ENCODE measurements at regions not wholly inside any gene's neighbourhood (a gene's known extent, or its start where the extent isn't known, plus 50 kb on each side); places are given as distances from the start of the nearest gene placed in this dataset.

DNA sequence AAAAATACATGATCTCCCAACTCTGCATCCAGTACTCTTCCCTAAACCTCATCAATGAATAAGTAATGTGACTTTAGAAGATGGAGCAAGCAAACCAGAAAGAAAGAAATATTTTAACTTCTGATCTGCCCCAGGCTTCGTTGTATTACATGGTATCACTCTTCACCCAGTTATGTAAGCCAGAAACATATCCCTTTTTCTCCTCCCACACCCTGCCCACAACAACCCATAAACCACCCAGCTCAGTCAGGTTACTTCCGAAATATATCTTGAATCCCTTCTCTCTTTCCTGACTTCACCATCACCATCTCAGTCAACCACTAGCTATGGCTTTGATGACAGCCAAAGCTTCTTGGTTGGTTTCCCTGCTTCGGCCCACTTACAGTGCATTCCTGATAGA, 295.8 kb upstream of the PARD3B start:
- in situ Hi-C loops (cut with MboI; ENCODE audit: low pct_unique_long_range_greater_than_20kb, low sequenced_read_pairs) = no loop called here

DNA sequence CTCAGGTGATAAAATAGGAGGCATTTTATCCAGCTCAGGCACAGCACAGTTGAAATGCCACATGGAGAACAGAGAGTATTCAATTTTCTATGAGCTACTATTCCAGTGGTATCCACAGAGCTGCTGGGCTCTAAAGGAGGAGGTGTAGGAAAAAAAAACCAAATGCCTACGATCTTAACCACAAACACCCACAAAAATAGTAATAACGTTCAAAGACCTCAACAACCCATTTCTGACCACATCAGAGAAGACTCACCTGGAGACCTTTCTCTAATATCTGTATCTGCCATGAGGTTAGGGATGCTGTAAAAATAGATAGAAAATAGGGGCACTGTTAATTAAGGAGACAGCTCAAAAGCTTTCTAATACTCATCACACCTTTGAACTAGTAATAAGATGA, 294.6 kb upstream of the PARD3B start:
- in situ Hi-C loops (cut with MboI; ENCODE audit: low pct_unique_long_range_greater_than_20kb, low sequenced_read_pairs) = no loop called here

More for the DNA sequence above, 295.8 kb upstream of the PARD3B start:
- DNase-seq = no peak

DNA sequence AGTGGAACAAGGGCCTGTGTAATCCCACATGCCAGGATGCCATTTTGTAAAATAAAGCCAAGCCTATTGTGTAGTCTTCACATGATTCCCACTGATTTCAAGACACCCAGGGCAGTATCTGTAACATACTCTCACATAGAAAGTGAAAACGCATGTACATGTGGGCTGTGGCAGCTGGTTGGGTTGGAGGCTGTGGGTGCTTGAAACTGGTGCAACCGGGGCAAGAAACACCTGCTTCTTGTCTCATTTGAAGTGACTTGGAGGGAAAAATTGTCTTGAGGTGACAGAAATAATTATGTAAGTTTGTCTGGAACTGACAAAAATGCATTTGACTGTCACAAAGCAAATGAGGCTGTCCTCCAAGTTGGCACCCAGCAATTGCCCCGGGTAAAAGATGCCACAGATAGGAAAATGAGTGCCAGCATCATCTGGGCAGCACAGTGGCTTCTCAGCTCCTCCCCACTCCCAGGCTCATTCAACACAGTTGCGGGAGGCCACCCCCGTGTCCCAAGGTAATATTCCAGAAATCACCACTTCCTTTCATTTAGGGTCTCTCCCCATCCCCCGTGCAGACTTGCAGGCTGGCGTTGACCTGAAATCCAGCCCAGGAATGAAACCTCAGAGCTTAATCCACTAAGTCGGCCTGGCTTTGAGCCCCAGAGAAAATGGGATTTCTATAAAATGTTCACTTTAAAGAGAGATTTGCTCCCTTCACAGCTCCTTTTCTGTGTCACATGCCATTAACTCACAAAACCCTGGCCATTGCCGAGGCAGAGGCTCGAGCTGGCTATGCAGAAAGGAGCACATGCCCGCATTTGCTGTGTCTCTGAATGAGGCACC, 293.9 kb upstream of the PARD3B start:
- in situ Hi-C loops (cut with MboI; ENCODE audit: low pct_unique_long_range_greater_than_20kb, low sequenced_read_pairs) = no loop called here
- no peak for DNase-seq

More for the DNA sequence above, 294.6 kb upstream of the PARD3B start:
- no peak for DNase-seq

DNA sequence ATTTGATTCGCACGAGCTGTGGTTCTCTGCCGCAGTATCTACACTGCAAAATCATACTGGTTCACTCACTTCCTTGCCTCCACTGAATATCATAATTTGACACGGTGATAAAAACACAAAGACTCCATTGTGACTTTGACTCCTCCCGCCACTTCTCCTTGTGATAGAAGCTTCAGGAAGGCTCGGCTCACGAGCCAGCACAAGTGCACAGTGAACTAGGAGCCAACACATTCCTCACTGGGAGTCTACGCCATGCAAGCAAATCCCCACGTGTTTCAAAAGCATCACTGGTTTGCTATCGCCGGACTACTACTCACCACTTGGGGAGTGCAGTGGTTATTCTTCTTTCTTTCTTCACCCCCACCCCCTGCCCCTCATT, 293.3 kb upstream of the PARD3B start:
- in situ Hi-C loops (cut with MboI; ENCODE audit: low pct_unique_long_range_greater_than_20kb, low sequenced_read_pairs) = no loop called here

DNA sequence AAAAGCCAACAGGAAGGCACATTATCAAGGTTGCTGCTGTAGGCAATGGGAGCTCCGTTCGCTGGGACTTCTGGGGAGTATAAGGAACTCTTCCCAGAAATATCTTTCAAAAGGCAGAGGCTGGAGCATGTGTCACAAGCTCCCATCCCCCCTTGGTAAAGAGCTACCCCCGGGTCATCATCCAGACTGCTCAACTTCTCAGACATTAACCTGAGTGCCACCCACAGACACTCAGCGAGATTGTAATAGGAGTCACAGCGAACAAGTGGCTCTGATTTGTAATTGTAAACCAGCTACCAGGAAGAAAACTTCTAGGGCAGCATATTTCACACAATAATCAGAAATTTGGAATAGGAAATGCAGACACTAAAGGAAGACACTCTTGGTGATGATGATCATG, 290.2 kb upstream of the PARD3B start:
- in situ Hi-C loops (cut with MboI; ENCODE audit: low pct_unique_long_range_greater_than_20kb, low sequenced_read_pairs) = no loop called here
- no peak for DNase-seq

More for the DNA sequence above, 293.3 kb upstream of the PARD3B start:
- DNase-seq = no peak

DNA sequence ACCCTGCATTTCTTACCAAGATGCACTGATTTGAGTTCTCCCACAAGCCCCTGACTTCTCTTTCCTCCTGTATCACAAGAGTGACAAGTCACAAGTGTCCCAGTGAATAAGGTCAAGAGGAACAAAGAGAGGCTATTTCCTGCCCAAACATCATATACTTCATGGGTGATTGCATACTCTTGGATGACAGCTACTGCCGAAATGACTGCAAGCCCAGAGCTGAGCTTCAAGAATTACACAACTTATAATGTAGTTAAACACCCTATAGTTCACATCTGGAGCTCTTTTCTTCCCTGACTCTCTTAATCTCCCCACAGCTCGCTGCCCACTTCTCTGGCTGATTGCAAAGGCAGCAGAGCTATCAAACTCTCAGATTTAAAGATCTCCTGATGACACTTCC, 289.7 kb upstream of the PARD3B start:
- in situ Hi-C loops (cut with MboI; ENCODE audit: low pct_unique_long_range_greater_than_20kb, low sequenced_read_pairs) = no loop called here
- DNase-seq = no peak

DNA sequence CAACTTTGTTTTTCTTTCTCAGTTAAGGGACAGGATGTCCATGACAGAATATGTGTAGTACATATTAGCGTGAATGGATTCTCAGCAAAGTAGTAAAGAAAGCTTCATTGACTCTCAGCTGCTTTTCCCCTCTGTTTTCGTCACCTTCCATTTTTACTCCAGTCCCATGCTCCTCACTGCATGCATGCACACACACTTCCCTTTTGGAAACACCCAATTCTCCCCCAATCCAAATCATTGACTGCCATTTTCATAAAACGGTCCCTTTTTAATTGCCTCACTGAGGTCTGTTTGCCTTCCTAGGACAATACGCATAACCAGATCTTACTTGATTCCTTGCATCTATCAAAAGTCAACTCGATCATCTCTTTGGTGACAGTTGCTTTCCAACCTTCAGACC, 287.5 kb upstream of the PARD3B start:
- in situ Hi-C loops (cut with MboI; ENCODE audit: low pct_unique_long_range_greater_than_20kb, low sequenced_read_pairs) = no loop called here
- DNase-seq = no peak

DNA sequence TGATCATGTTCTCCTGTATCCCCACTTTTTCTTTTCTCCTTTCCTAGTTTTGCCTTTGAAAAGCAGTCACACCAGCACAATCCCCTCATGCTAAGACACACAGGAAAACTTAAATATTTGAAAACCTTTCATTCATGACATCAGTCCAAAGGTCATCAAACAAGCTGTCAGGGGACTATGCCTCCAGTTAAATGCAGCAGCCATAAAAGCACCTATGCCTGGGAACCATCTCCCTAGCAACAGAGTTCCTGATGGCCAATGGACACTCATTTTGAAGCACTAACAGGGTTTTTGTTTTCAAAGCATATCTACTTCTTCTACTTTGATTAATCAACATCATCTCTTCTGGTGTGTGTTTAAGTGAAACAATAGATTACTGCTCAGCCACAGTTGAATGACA, 286.4 kb upstream of the PARD3B start:
- DNase-seq = no peak
- in situ Hi-C loops (cut with MboI; ENCODE audit: low pct_unique_long_range_greater_than_20kb, low sequenced_read_pairs) = no loop called here

DNA sequence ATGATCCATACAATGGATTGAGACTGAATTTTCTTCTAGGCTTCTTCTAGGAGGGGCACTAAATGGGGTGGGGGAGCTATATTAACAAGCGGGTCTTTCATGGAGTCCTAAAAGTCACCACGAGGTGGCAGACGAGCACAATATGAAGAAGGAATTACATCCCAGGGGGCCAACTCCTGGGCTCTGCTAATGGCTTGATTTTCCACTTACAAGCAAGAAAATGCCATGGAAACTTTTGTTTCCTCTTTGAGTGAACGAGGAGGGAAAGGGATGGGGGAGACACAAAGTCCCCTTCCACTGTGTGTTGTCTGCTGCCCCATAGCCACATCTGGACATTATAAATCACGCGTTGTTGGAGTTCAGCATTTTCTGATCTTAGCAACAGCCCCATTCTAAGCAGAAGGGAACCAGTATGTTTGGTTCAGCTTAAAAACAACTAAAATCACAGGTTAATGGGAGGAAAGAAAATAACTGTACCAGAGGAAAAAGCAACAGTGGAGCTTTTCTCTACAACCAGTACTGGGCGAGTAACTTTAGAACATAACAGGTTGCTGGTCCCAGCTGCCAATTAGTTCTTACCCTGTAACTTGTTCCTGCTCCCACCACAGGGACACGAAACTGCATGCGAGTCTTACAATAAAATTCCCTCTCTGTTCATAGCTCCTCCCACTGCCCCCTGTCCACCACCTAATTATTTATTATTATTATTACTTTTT, 285.0 kb upstream of the PARD3B start:
- DNase-seq = peak; percentile 62
- in situ Hi-C loops (cut with MboI; ENCODE audit: low pct_unique_long_range_greater_than_20kb, low sequenced_read_pairs) = no loop called here

DNA sequence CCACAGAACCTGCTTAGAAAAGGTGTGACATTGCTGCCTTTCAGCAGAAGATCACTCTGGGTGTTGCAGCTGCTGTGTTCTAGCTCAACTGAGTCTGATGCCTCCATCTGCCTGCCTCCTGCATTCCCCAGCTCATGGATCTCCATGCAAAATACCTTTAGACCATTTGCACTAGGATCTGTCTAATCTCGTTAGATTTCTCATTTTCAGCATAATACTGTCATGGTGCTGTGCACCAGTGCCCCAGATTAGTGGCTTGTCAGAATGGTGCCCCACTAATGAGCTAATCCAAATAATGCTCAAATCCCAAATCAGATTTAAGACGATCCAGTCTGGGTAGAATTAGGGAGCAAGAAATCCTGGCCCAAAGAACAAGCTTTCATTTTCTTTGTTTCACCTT, 284.4 kb upstream of the PARD3B start:
- in situ Hi-C loops (cut with MboI; ENCODE audit: low pct_unique_long_range_greater_than_20kb, low sequenced_read_pairs) = no loop called here
- DNase-seq = no peak

DNA sequence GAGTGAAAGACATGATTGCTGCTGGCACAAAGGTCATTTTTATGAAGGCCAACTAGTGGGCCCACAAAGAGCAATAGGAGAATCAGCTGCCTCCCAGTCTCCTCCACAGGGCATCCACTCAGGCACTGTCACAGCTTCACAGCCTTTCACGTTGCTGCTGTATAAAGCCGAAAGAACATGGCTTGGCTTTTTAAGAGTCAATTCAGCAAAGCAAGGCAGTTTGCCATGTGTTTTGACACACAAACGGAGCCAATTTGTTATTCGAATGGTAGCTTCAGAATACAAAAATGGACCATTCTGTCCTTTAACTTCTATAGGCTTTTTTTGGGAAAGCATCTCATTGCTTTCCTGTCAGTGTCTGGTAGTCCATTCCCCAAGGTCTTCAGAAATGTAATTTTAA, 283.4 kb upstream of the PARD3B start:
- in situ Hi-C loops (cut with MboI; ENCODE audit: low pct_unique_long_range_greater_than_20kb, low sequenced_read_pairs) = no loop called here

DNA sequence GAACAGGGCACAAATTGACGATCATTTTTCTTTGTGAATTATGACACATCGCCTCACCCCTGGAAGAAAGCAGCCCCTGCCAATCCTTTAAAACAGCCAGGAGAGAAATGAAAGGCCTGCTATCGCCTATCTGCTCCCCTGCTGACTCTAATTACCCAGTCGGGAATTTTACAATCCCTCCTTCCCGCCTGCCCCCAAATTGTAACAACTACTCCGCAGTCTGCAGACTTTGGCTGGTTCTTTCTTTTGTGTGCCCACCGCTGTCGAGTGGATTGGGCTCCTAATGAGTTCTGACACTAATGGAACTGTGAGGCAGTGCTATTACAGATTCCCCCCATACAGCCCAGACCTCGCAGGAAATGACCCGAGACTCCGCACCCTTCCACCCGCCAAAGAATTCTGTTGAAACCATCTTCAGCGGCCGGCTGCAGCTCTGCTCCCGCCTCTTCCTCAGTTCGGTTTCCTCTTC, 281.2 kb upstream of the PARD3B start:
- DNase-seq = no peak
- in situ Hi-C loops (cut with MboI; ENCODE audit: low pct_unique_long_range_greater_than_20kb, low sequenced_read_pairs) = no loop called here

More for the DNA sequence above, 283.4 kb upstream of the PARD3B start:
- no peak for DNase-seq

DNA sequence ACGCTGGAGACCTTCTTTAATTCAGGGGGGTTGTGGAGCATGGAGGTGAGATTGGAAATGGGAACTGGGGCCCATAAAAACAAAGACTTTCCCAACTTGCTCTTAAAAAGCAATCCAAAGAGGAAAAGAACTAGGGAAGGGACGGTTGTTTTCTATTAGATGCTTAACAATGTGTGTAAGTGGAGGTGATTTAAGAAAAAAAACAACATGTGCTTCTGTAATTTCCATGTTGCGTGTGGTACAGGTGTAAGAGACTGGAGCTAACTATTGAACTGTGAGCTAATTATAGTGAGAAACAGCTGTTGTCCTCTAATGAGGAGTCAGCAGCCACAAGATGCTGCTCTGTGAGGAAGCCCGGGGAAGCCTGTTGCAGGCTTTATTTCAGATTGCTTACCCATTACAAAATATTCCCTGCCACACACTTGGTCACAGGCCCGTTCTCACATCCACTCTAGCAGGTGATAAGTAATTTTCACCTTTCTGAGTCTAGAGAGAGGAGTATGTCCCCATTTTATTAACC, 280.6 kb upstream of the PARD3B start:
- in situ Hi-C loops (cut with MboI; ENCODE audit: low pct_unique_long_range_greater_than_20kb, low sequenced_read_pairs) = no loop called here
- no peak for DNase-seq

DNA sequence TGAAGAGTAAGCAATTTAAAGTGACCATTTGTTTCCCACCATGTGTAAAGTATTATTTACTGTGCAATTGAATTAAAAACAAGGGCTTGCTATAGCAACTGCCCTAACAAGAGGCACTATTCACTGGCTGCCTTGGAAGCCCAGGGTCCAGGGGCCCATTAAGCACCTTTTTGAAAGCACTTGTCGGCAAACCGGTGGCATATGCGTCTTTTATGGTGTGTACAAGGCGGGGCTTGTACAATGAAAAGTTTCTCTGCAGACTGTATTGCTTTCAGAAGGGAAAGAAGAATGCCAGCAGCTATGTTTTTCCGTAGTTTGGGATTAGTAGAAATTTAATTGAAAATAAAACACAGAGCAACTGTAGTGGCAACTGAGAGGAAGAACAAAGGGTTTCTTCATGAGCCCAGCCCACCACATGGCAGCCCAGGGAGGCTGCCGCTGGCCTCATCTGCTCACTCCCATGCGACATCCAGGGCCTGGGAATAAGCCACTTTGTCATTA, 279.5 kb upstream of the PARD3B start:
- no peak for DNase-seq

DNA sequence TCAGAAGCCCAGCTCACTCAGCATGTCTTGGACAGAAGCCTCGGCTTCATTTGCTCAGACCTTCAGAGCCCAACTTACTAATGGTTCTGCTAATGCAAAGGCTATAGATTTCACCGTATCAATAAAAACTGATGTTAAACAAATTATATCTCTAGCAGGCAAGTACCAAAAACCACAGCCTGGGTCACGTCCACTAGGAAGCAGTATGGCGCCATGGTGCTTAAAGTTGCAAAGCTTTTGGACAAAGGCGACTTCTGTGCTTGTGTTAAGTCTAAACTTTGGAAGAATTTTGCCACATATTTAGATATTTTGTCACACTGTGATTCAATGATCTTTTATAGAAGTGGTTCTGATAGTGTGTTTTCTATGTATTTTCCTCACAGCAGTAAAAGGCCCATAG, 276.8 kb upstream of the PARD3B start:
- DNase-seq = no peak
- in situ Hi-C loops (cut with MboI; ENCODE audit: low pct_unique_long_range_greater_than_20kb, low sequenced_read_pairs) = no loop called here

More for the DNA sequence above, 279.5 kb upstream of the PARD3B start:
- in situ Hi-C loops (cut with MboI; ENCODE audit: low pct_unique_long_range_greater_than_20kb, low sequenced_read_pairs) = no loop called here

DNA sequence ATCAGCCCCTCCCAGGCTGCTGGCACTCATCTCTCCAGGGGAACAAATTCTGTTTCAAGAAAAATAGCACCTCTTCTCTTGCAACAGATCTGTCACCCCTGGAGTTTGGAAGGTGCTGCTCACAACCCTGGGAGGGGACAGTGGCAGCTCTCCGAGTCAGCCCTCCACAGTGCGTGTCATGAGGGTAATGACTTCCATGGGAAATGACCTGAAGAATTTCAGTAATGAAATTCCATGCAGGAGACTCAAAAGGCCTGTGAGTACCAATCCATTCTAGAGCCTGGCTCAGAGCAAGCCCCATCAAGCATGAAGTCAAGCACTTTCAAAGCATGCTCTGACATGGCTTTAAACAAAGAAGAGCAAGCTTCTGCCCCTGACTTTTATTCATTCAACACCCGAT, 276.3 kb upstream of the PARD3B start:
- in situ Hi-C loops (cut with MboI; ENCODE audit: low pct_unique_long_range_greater_than_20kb, low sequenced_read_pairs) = no loop called here

DNA sequence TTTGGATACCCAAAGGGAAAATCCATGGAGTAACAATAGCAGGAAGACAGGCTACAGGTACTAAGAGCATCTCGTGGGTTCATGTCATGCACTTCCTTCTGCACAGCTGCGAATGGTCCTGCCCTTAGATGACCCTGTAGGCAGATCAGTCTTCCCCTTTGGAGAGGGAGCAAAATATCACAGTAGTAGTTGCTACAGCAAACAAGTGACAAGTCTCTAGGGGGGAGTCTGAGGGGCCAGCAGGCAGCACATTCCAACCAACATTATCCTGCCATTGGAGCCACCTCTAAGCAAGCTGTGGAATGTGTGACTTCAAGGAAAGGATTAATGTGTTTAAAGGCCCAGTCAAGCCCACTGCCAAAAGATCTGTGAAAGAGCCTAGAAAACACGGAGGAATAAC, 273.2 kb upstream of the PARD3B start:
- in situ Hi-C loops (cut with MboI; ENCODE audit: low pct_unique_long_range_greater_than_20kb, low sequenced_read_pairs) = no loop called here
- no peak for DNase-seq

More for the DNA sequence above, 276.3 kb upstream of the PARD3B start:
- DNase-seq = no peak

DNA sequence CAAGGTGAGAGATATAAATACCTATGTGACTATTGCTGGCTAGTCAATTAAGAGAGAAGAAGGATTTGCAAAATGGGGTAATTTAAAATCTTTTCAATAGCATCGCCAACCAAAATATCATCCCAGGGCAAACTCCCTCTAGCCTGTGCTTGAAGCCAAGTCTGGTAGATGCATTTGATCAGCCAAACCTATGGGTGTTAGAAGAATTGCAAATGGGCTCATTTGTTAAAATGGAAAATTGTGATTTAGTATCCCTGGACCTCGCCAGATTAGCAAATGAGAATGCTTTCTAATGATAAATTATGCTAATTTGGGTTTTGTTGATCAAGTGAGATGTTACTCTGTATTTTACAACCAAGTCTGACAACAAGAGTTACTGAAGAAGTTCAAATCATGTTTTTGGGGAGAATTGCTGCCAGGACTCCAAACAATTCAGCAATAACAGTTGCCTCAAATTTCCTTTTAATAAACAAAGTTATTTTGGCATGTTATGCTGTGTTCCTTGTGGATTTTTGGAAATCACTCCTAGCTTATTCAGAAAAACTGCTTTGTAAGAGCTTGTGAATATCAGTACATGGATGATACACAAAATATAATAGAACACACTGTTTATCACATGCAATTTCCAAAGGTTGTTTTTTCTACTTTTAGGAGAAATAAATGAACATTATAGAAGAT, 272.5 kb upstream of the PARD3B start:
- no peak for DNase-seq
- in situ Hi-C loops (cut with MboI; ENCODE audit: low pct_unique_long_range_greater_than_20kb, low sequenced_read_pairs) = no loop called here

DNA sequence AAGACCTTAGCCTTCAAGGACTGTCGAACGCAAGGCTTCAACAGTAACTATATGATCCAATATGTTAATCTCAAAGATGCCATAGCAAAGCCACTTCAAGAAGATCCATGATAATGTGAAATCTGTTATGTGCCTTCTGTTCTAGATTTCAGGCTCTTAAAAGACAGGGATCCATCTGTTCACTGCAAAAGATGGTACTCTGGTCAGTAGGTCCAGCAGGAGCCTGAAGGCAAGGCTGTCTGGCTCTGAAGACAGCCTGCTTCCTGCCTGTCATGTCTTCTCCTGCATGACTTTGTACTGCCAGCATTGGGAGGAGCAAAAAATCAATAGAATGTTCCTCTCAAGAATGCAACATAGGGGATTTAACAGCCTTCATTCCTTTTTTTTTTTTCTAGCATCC, 270.8 kb upstream of the PARD3B start:
- DNase-seq = no peak
- in situ Hi-C loops (cut with MboI; ENCODE audit: low pct_unique_long_range_greater_than_20kb, low sequenced_read_pairs) = no loop called here

DNA sequence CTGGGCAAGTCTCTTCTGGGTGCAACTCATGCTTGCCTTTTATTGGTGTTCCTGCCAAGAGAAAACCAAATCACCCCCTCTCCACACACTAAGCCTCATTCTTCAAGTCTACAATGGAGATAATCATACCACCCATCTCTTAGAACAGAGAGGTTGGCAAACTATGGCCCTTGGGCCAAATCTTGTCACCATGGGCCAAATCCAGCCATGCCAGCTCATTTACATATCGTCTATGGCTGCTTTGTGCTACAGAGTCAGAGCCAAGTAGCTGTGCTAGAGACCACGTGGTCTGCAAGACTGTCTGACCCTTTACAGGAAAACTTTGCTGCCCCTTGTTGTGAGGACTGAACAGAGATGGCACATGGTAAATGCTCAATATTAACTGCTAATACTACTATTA, 270.3 kb upstream of the PARD3B start:
- in situ Hi-C loops (cut with MboI; ENCODE audit: low pct_unique_long_range_greater_than_20kb, low sequenced_read_pairs) = no loop called here
- DNase-seq = no peak

All from KBM-7 (cell line).